HL-60 (cell line): ENCODE measurements at regions not wholly inside any gene's neighbourhood (a gene's known extent, or its start where the extent isn't known, plus 50 kb on each side); places are given as distances from the start of the nearest gene placed in this dataset.

Source experiments
- DNase-seq, 2 experiments: peaks; one replicate each; pipeline ENCODE4 v3.0.0-alpha.2; 2010 to 2020; ENCODE audit warnings: low read depth in 1 of 2, low spot score in 1 of 2
- H3K27ac ChIP-seq: fragments of 250-450 bp; sonication (Bioruptor Pico); replicated peaks from 2 replicates; pipeline ENCODE4 v1.5.1; 2020; ENCODE audit warnings: mild to moderate bottlenecking, moderate library complexity
- H3K27me3 ChIP-seq: fragments of 250-450 bp; sonication (Bioruptor Pico); 2 replicates; pipeline ENCODE4 v1.5.1; 2021; ENCODE audit warnings: mild to moderate bottlenecking, moderate library complexity; ENCODE audit not compliant: insufficient read depth, poor library complexity, severe bottlenecking
- H3K4me3 ChIP-seq: replicated peaks from 2 replicates; pipeline ENCODE4 v1.5.1; 2011; ENCODE audit warnings: mild to moderate bottlenecking, control low read depth, low read length; ENCODE audit not compliant: insufficient read depth
- CTCF ChIP-seq: IDR thresholded peaks from one replicate; pipeline ENCODE4 v1.5.1; 2011; ENCODE audit warnings: low read length, control low read depth, inconsistent platforms; ENCODE audit not compliant: insufficient read depth
- GABPA ChIP-seq: IDR thresholded peaks from 2 replicates; pipeline ENCODE4 v1.6.1; 2012; ENCODE audit warnings: low read depth
- POLR2AphosphoS5 ChIP-seq: IDR thresholded peaks from 2 replicates; pipeline ENCODE4 v1.6.1; 2012; ENCODE audit warnings: low read depth
- SPI1 ChIP-seq: IDR thresholded peaks from 2 replicates; pipeline ENCODE4 v1.6.1; 2012; ENCODE audit warnings: low read depth, mild to moderate bottlenecking, borderline replicate concordance
- TF ChIP-seq, protein P1 (sequence below): IDR thresholded peaks from 2 replicates; pipeline ENCODE4 v1.6.1; 2012; ENCODE audit warnings: low read depth; ENCODE audit not compliant: insufficient replicate concordance

GRCh38 chr1:2914702-2915101 is 106.6 kb upstream of the ACTRT2 start:
- no peak for DNase-seq
- H3K4me3 ChIP-seq: no peak overlapping the region
- TF ChIP-seq SPI1: no peak
- no peak for TF ChIP-seq GABPA
- no peak for TF ChIP-seq POLR2AphosphoS5
- TF ChIP-seq CTCF: no peak
- TF ChIP-seq, protein P1, sequence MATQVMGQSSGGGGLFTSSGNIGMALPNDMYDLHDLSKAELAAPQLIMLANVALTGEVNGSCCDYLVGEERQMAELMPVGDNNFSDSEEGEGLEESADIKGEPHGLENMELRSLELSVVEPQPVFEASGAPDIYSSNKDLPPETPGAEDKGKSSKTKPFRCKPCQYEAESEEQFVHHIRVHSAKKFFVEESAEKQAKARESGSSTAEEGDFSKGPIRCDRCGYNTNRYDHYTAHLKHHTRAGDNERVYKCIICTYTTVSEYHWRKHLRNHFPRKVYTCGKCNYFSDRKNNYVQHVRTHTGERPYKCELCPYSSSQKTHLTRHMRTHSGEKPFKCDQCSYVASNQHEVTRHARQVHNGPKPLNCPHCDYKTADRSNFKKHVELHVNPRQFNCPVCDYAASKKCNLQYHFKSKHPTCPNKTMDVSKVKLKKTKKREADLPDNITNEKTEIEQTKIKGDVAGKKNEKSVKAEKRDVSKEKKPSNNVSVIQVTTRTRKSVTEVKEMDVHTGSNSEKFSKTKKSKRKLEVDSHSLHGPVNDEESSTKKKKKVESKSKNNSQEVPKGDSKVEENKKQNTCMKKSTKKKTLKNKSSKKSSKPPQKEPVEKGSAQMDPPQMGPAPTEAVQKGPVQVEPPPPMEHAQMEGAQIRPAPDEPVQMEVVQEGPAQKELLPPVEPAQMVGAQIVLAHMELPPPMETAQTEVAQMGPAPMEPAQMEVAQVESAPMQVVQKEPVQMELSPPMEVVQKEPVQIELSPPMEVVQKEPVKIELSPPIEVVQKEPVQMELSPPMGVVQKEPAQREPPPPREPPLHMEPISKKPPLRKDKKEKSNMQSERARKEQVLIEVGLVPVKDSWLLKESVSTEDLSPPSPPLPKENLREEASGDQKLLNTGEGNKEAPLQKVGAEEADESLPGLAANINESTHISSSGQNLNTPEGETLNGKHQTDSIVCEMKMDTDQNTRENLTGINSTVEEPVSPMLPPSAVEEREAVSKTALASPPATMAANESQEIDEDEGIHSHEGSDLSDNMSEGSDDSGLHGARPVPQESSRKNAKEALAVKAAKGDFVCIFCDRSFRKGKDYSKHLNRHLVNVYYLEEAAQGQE: no peak
- H3K27me3 ChIP-seq: no peaks in the 10 kb centered on the region
- H3K27ac ChIP-seq: no peak overlapping the region

- no peak overlapping the region for H3K4me3 ChIP-seq
These were observed 105.1 kb upstream of the ACTRT2 start for GRCh38 chr1:2916153-2916552.

GRCh38 chr1:2916706-2917105 is 104.6 kb upstream of the ACTRT2 start:
- no peak for DNase-seq
- TF ChIP-seq SPI1: no peak
- TF ChIP-seq GABPA: no peak
- TF ChIP-seq CTCF: no peak
- TF ChIP-seq, protein P1: no peak
- no peak for TF ChIP-seq POLR2AphosphoS5
- Histone ChIP-seq H3K4me3 (no peak overlapping the region), H3K27ac (no peak overlapping the region), H3K27me3 (no peaks in the 10 kb centered on the region)

More at GRCh38 chr1:2916153-2916552, 105.1 kb upstream of the ACTRT2 start:
- H3K27me3 ChIP-seq: no peaks in the 10 kb centered on the region
- TF ChIP-seq SPI1: no peak
- TF ChIP-seq POLR2AphosphoS5: no peak
- TF ChIP-seq, protein P1: no peak
- TF ChIP-seq GABPA: no peak
- no peak for TF ChIP-seq CTCF
- no peak overlapping the region for H3K27ac ChIP-seq
- DNase-seq: no peak
